ENCODE measurements at regions not wholly inside any gene's neighbourhood (a gene's known extent, or its start where the extent isn't known, plus 50 kb on each side); places are given as distances from the start of the nearest gene placed in this dataset.
"Not testable (repeated sequence)": the region's sequence is repeated elsewhere in the genome, so short reads cannot be mapped to it uniquely, and the experiment has no call there.

- not testable (repeated sequence) for H3K79me1 ChIP-seq (ENCODE audit: low read depth, low read length)
Observed at GRCh38 chr1:149219539-149219938, 116.2 kb upstream of the NBPF9 start.

GRCh38 chr1:149220463-149221074 is 117.2 kb upstream of the NBPF9 start:
- H3K4me1 ChIP-seq (replicated peaks in 1 of 4; ENCODE audit: control insufficient read depth in 3 of 4, insufficient read depth in 4 of 4, low read length in 3 of 4); H4K8ac ChIP-seq (ENCODE audit: extremely low read depth, insufficient read depth, low read length); H3K79me1 ChIP-seq (ENCODE audit: low read depth, low read length); H3K4me3 ChIP-seq (ENCODE audit: extremely low read depth in 1 of 4, insufficient read depth in 2 of 4, low read depth in 3 of 4, low read length in 4 of 4); H3K4ac ChIP-seq (replicated peaks; ENCODE audit: insufficient read length, low read depth, low read length); H3K27me3 ChIP-seq (replicated peaks in 1 of 4; ENCODE audit: control insufficient read depth in 3 of 4, extremely low read depth in 1 of 4, insufficient read depth in 3 of 4, low read length in 3 of 4); H2BK5ac ChIP-seq (ENCODE audit: low read depth, low read length); H2BK12ac ChIP-seq (ENCODE audit: low read depth, low read length); H3K23me2 ChIP-seq (ENCODE audit: low read depth, low read length); H4K91ac ChIP-seq (replicated peaks; ENCODE audit: insufficient read length, low read length); H3K79me2 ChIP-seq (ENCODE audit: control insufficient read depth in 1 of 2, insufficient read depth in 2 of 2, low read length in 2 of 2); POLR2A ChIA-PET (ENCODE audit: partially characterized antibody); H3K14ac ChIP-seq (ENCODE audit: insufficient read length); H2BK120ac ChIP-seq (replicated peaks; ENCODE audit: low read depth, low read length); DNase-seq (ENCODE audit: low read depth in 1 of 2, low spot score in 2 of 2); H2AK5ac ChIP-seq (ENCODE audit: low read depth, low read length); H3K4me2 ChIP-seq (ENCODE audit: insufficient read depth in 1 of 2, low read depth in 2 of 2, low read length in 2 of 2); H3K56ac ChIP-seq (replicated peaks; ENCODE audit: insufficient read length, low read depth, low read length); H2BK20ac ChIP-seq (ENCODE audit: low read length); FAIRE-seq; H4K5ac ChIP-seq (ENCODE audit: insufficient read length, low read depth, low read length); H4K20me1 ChIP-seq (replicated peaks in 1 of 2; ENCODE audit: control insufficient read depth in 1 of 2, insufficient read depth in 2 of 2, low read length in 2 of 2); H3K36me3 ChIP-seq (ENCODE audit: control insufficient read depth in 2 of 4, insufficient read depth in 4 of 4, low read length in 3 of 4); H3K27ac ChIP-seq (ENCODE audit: low read depth, low read length); H3K9me3 ChIP-seq (ENCODE audit: insufficient read depth in 2 of 2, low read depth in 1 of 2, low read length in 1 of 2); H2BK15ac ChIP-seq (ENCODE audit: low read length); H3K18ac ChIP-seq (ENCODE audit: extremely low read depth, low read length); H3K23ac ChIP-seq (ENCODE audit: insufficient read length); CTCF ChIA-PET (ENCODE audit: partially characterized antibody); H3K9ac ChIP-seq (replicated peaks in 1 of 4; ENCODE audit: extremely low read depth in 1 of 4, low read depth in 3 of 4, low read length in 3 of 4); H2AFZ ChIP-seq (ENCODE audit: low read length): not testable (repeated sequence)
- no CpG with 5 or more reads among the region's 4 CpGs for whole genome bisulfite sequencing, 2 experiments (ENCODE audit: extremely low coverage in 1 of 2, insufficient coverage in 1 of 2, insufficient read length in 1 of 2, insufficient replicate concordance in 2 of 2, low coverage in 1 of 2, low lambda C conversion rate in 2 of 2, missing lambda C conversion rate in 1 of 2)

More at GRCh38 chr1:149219539-149219938, 116.2 kb upstream of the NBPF9 start:
- FAIRE-seq; H3K27me3 ChIP-seq (replicated peaks in 1 of 4; ENCODE audit: control insufficient read depth in 3 of 4, extremely low read depth in 1 of 4, insufficient read depth in 3 of 4, low read length in 3 of 4); H2BK120ac ChIP-seq (replicated peaks; ENCODE audit: low read depth, low read length); H3K4me3 ChIP-seq (ENCODE audit: extremely low read depth in 1 of 4, insufficient read depth in 2 of 4, low read depth in 3 of 4, low read length in 4 of 4); H4K91ac ChIP-seq (replicated peaks; ENCODE audit: insufficient read length, low read length); H4K20me1 ChIP-seq (replicated peaks in 1 of 2; ENCODE audit: control insufficient read depth in 1 of 2, insufficient read depth in 2 of 2, low read length in 2 of 2); H3K36me3 ChIP-seq (ENCODE audit: control insufficient read depth in 2 of 4, insufficient read depth in 4 of 4, low read length in 3 of 4); H3K79me2 ChIP-seq (ENCODE audit: control insufficient read depth in 1 of 2, insufficient read depth in 2 of 2, low read length in 2 of 2); H2BK12ac ChIP-seq (ENCODE audit: low read depth, low read length); H3K18ac ChIP-seq (ENCODE audit: extremely low read depth, low read length); CTCF ChIA-PET (ENCODE audit: partially characterized antibody); H2AK5ac ChIP-seq (ENCODE audit: low read depth, low read length); H3K14ac ChIP-seq (ENCODE audit: insufficient read length); H3K56ac ChIP-seq (replicated peaks; ENCODE audit: insufficient read length, low read depth, low read length); H2BK15ac ChIP-seq (ENCODE audit: low read length); H3K4me1 ChIP-seq (replicated peaks in 1 of 4; ENCODE audit: control insufficient read depth in 3 of 4, insufficient read depth in 4 of 4, low read length in 3 of 4); H3K23ac ChIP-seq (ENCODE audit: insufficient read length); H3K27ac ChIP-seq (ENCODE audit: low read depth, low read length); H4K5ac ChIP-seq (ENCODE audit: insufficient read length, low read depth, low read length); H2BK5ac ChIP-seq (ENCODE audit: low read depth, low read length); H3K9ac ChIP-seq (replicated peaks in 1 of 4; ENCODE audit: extremely low read depth in 1 of 4, low read depth in 3 of 4, low read length in 3 of 4); H2BK20ac ChIP-seq (ENCODE audit: low read length); H3K23me2 ChIP-seq (ENCODE audit: low read depth, low read length); POLR2A ChIA-PET (ENCODE audit: partially characterized antibody); DNase-seq (ENCODE audit: low read depth in 1 of 2, low spot score in 2 of 2); H4K8ac ChIP-seq (ENCODE audit: extremely low read depth, insufficient read depth, low read length); H3K4me2 ChIP-seq (ENCODE audit: insufficient read depth in 1 of 2, low read depth in 2 of 2, low read length in 2 of 2); H3K9me3 ChIP-seq (ENCODE audit: insufficient read depth in 2 of 2, low read depth in 1 of 2, low read length in 1 of 2); H2AFZ ChIP-seq (ENCODE audit: low read length); H3K4ac ChIP-seq (replicated peaks; ENCODE audit: insufficient read length, low read depth, low read length): not testable (repeated sequence)
- no CpG with 5 or more reads among the region's 3 CpGs for WGBS, 2 experiments (ENCODE audit: extremely low coverage in 1 of 2, insufficient coverage in 1 of 2, insufficient read length in 1 of 2, insufficient replicate concordance in 2 of 2, low coverage in 1 of 2, low lambda C conversion rate in 2 of 2, missing lambda C conversion rate in 1 of 2)
